SK-N-SH treated with all-trans-retinoic acid at 6 μM for 48 hours (cell line): ENCODE measurements at regions not wholly inside any gene's neighbourhood (a gene's known extent, or its start where the extent isn't known, plus 50 kb on each side); places are given as distances from the start of the nearest gene placed in this dataset.

Experiments
- PPARA ChIP-seq: fragments of 250-450 bp; sonication (Bioruptor Pico); IDR thresholded peaks from 2 replicates; pipeline ENCODE4 v1.5.0; 2020; ENCODE audit warnings: mild to moderate bottlenecking, borderline replicate concordance
- ZC3H10 ChIP-seq: fragments of 250-450 bp; sonication (Bioruptor Pico); IDR thresholded peaks from 2 replicates; pipeline ENCODE4 v1.5.1; 2021; ENCODE audit warnings: mild to moderate bottlenecking, moderate library complexity
- TF ChIP-seq, protein P1 (sequence below): fragments of 250-450 bp; sonication (Bioruptor Pico); IDR thresholded peaks from 2 replicates; pipeline ENCODE4 v1.5.0; 2020; ENCODE audit warnings: mild to moderate bottlenecking, moderate library complexity
- TF ChIP-seq, protein P2 (sequence below): fragments of 250-450 bp; sonication (Bioruptor Pico); IDR thresholded peaks from 2 replicates; pipeline ENCODE4 v1.8.0; 2020; ENCODE audit warnings: mild to moderate bottlenecking, moderate library complexity, borderline replicate concordance

DNA sequence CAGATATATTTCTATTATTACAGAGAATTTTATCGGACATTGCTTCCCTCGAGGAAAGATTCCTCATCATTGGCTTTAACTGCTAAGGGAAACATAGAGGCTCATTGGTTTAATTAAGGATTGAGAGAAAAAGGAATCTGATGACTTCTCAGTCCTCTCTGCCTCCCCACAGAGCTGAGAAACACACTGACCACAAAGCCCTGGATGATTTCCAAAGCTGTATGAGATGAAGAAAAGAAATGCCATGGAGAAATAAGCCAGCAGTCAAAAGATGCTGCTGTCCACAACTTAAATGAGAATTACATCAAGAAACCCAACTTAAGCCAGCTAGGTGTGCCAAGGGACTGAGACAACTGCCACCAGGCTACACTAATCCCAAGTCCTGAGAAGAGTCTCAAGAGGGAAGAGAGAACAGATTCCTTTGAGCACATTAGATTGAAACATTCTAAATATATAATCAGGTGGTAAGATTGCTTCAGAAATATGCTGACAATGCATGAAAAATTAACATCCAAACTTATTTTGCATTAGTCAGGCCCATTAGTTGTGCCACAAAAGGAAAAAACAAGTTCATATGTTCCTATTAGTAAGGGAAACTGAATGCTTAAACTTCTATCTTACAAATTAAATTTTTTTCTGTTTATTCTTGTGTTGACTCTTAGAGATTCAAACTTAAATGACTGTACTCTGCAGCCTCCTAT, 308.1 kb upstream of the CYRIA start:
- TF ChIP-seq, protein P1, sequence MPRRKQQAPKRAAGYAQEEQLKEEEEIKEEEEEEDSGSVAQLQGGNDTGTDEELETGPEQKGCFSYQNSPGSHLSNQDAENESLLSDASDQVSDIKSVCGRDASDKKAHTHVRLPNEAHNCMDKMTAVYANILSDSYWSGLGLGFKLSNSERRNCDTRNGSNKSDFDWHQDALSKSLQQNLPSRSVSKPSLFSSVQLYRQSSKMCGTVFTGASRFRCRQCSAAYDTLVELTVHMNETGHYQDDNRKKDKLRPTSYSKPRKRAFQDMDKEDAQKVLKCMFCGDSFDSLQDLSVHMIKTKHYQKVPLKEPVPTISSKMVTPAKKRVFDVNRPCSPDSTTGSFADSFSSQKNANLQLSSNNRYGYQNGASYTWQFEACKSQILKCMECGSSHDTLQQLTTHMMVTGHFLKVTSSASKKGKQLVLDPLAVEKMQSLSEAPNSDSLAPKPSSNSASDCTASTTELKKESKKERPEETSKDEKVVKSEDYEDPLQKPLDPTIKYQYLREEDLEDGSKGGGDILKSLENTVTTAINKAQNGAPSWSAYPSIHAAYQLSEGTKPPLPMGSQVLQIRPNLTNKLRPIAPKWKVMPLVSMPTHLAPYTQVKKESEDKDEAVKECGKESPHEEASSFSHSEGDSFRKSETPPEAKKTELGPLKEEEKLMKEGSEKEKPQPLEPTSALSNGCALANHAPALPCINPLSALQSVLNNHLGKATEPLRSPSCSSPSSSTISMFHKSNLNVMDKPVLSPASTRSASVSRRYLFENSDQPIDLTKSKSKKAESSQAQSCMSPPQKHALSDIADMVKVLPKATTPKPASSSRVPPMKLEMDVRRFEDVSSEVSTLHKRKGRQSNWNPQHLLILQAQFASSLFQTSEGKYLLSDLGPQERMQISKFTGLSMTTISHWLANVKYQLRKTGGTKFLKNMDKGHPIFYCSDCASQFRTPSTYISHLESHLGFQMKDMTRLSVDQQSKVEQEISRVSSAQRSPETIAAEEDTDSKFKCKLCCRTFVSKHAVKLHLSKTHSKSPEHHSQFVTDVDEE (CRISPR knock-in tag), result no peak
- TF ChIP-seq, protein P2, sequence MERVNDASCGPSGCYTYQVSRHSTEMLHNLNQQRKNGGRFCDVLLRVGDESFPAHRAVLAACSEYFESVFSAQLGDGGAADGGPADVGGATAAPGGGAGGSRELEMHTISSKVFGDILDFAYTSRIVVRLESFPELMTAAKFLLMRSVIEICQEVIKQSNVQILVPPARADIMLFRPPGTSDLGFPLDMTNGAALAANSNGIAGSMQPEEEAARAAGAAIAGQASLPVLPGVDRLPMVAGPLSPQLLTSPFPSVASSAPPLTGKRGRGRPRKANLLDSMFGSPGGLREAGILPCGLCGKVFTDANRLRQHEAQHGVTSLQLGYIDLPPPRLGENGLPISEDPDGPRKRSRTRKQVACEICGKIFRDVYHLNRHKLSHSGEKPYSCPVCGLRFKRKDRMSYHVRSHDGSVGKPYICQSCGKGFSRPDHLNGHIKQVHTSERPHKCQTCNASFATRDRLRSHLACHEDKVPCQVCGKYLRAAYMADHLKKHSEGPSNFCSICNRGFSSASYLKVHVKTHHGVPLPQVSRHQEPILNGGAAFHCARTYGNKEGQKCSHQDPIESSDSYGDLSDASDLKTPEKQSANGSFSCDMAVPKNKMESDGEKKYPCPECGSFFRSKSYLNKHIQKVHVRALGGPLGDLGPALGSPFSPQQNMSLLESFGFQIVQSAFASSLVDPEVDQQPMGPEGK (CRISPR knock-in tag), result no peak
- TF ChIP-seq ZC3H10 (CRISPR knock-in tag), result no peak
- no peak for TF ChIP-seq PPARA
